Astrocyte of the cerebellum (primary cell): ENCODE measurements at regions not wholly inside any gene's neighbourhood (a gene's known extent, or its start where the extent isn't known, plus 50 kb on each side); places are given as distances from the start of the nearest gene placed in this dataset.

Source experiments
- DNase-seq: peaks from one replicate; pipeline ENCODE4 v3.0.0-alpha.2; 2011; ENCODE audit warnings: low read depth
- H3K4me3 ChIP-seq: 2 replicates; pipeline ENCODE4 v1.5.1; 2011; ENCODE audit warnings: mild to moderate bottlenecking, low read depth, low read length, moderate library complexity
- in situ Hi-C: cut with HindIII; loops from 2 replicates; pipeline ENCODE4 v1.10.0; 2017; ENCODE audit warnings: low sequenced_read_pairs
- TF ChIP-seq, protein P1 (sequence below): IDR thresholded peaks from 2 replicates; pipeline ENCODE4 v1.5.1; 2012; ENCODE audit warnings: low read length, low read depth, moderate library complexity, mild to moderate bottlenecking; ENCODE audit errors: missing control alignments

DNA sequence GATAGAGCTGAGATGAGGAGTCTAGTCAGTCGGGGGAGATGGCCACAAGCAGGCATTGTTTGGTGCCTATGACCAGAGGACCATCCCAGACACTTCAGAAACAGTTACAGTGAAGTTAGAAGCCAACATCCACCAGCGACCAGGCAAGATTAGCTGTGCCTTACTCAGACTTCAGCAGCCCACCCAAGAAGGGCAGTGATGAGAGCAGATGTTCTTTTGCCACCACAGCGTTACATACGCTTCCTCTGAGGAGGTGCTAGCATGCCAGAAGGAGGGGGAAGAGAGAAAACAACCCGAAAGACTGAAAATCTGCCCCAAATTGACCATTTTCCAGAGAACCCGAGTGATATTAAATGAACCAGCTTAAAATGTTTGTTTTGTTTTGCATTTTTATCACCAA, 186.8 kb downstream of the PRL start:
- in situ Hi-C loops, result no loop called here
- TF ChIP-seq, protein P1, sequence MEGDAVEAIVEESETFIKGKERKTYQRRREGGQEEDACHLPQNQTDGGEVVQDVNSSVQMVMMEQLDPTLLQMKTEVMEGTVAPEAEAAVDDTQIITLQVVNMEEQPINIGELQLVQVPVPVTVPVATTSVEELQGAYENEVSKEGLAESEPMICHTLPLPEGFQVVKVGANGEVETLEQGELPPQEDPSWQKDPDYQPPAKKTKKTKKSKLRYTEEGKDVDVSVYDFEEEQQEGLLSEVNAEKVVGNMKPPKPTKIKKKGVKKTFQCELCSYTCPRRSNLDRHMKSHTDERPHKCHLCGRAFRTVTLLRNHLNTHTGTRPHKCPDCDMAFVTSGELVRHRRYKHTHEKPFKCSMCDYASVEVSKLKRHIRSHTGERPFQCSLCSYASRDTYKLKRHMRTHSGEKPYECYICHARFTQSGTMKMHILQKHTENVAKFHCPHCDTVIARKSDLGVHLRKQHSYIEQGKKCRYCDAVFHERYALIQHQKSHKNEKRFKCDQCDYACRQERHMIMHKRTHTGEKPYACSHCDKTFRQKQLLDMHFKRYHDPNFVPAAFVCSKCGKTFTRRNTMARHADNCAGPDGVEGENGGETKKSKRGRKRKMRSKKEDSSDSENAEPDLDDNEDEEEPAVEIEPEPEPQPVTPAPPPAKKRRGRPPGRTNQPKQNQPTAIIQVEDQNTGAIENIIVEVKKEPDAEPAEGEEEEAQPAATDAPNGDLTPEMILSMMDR, result no peak
- no peak for DNase-seq
- H3K4me3 ChIP-seq, result no peak overlapping the region

DNA sequence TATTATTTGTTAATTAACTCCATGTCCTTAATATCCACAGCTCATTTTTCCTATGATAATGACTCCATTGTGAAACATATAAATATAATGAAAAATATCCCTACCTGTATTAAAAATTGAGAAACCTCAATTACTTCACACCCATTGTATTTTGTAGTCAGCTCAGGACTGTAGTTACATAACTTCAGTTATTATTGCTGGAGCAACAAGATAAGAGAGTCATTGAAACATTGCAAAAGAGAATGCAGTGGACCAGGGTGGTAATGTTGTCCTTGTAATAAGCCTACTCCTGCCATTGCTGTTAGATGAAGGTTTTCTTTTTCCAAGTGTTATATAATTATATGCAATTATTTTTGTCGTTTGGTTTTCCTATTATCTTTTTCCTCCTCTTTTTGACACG, 184.4 kb downstream of the PRL start:
- no peak for DNase-seq
- in situ Hi-C loops, result no loop called here
- H3K4me3 ChIP-seq, result no peak overlapping the region
- TF ChIP-seq, protein P1, result no peak

DNA sequence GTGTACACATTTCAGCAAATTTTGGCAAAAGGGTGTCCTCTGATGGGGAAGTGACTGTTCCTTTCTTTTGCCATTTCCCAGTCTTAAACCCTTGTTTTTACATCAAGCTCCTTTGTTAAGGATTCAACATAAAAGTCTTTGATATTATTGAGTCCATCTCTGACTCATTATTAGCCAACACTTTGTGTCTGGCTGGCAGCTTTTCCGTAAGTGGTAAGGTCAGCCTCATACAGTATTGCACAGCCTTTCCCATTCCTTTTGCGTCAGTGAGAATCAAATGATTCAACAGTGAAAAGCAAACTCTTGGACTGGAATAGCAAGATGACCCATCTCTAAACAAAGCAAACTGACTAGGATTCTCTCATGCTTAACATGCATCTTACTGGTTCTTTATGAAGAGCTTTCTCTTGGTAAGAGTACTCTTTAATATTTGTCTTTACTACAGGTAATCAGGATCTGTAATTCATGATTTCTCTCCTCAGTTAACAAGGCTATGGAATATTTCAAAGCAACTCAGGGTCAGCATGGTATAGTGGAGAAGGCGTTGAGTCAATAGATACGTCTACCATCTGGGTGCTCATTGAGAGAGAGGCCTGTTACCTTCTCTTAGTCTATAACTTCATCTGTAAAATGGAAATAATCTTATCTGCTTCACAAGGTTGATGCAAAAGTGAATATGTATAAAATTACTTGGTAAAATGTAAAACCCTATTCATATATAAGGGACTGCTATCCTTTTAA, 183.6 kb downstream of the PRL start:
- DNase-seq, result peak; percentile 94
- TF ChIP-seq, protein P1, result no peak
- in situ Hi-C loops, result no loop called here
- H3K4me3 ChIP-seq, result no peak overlapping the region

DNA sequence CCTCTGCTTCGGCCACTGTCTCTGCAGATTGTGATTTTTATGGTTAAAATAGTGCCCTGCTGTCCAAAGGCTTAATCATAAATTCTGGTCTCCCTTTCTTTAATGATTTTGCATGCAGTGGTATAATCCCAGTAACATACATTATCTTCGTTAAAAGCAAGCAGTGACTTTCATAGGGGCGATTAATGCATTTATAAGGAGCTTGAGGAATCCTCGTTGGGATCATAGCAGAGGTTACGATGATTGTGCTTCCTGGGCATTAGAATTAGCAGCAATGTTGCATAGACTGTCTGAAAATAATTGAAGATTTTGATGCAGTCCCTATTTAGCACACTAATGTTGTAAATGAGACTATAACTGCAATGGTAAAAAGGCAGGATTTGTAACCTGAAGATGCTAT, 181.3 kb downstream of the PRL start:
- TF ChIP-seq, protein P1, result no peak
- in situ Hi-C loops, result no loop called here
- DNase-seq, result no peak
- H3K4me3 ChIP-seq, result no peak overlapping the region

DNA sequence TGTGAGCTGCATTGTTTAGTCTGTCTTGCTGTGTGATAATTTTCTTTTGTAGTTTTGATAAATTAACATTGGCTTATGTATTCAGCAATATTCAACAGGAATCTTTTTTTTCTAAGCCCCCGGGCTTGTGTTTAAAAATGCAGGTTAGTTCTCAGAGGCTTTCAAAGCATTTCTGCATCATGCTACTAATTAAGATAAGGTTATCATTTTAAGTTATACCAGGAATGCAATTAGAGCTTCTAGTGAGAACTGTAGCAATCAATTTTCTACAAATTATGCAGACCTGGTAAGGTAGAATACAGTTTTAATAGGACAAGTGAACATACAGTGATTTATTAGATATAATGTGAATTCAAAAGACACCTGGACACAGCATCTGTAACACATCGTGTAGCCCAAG, 179.2 kb downstream of the PRL start:
- no peak overlapping the region for H3K4me3 ChIP-seq

DNA sequence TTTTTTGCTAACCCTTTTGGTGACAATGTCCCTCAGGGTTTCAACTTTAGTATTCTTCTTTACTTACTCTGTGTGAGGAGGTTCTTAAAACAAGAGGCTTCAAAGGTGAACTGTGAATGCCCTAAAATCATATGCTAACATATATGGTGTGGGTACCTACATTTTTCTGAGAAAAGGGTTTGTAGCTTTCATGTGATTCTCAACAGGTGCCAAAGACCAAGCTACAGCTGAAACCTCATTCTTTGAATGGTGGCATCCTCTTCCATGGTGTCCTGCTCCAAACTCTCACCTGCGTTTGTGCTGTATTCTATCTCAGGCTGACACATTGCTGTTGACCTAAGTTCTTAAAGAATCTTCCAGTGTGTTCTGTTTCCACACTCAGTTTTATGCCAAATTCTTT, 177.3 kb downstream of the PRL start:
- H3K4me3 ChIP-seq, result no peak overlapping the region
- TF ChIP-seq, protein P1, result no peak
- DNase-seq, result no peak
- in situ Hi-C loops, result no loop called here

More for the DNA sequence above, 179.2 kb downstream of the PRL start:
- TF ChIP-seq, protein P1, result no peak
- no peak for DNase-seq
- in situ Hi-C loops, result no loop called here
